NB4 (cell line): ENCODE measurements at regions not wholly inside any gene's neighbourhood (a gene's known extent, or its start where the extent isn't known, plus 50 kb on each side); places are given as distances from the start of the nearest gene placed in this dataset.

Source experiments
- MAX ChIP-seq: IDR thresholded peaks from 2 replicates; pipeline ENCODE4 v1.6.1; 2011; ENCODE audit warnings: low read depth, low read length
- POLR2A ChIP-seq: IDR thresholded peaks from 2 replicates; pipeline ENCODE4 v1.6.1; 2011; ENCODE audit warnings: mild to moderate bottlenecking; ENCODE audit not compliant: insufficient read length; ENCODE audit errors: extremely low read depth

- TF ChIP-seq MAX (no peak), POLR2A (no peak)
Observed at GRCh38 chr19:20444202-20444885, 121.2 kb downstream of the ZNF737 start.
